Aorta (tissue), 5 donors: ENCODE measurements at regions not wholly inside any gene's neighbourhood (a gene's known extent, or its start where the extent isn't known, plus 50 kb on each side); places are given as distances from the start of the nearest gene placed in this dataset.

Experiments used
- ATAC-seq: fragments of 200-7000 bp; cut with Tn5 transposase; one replicate; pipeline ENCODE4 v1.9.1; 2022; ENCODE audit warnings: moderate library complexity; ENCODE audit not compliant: low FRiP score
- DNase-seq, 2 donors: peaks; one replicate each; pipeline ENCODE4 v3.0.0-alpha.2; 2020
- H3K27ac ChIP-seq, 2 donors: one replicate each; pipeline ENCODE4 v1.5.1; 2013; ENCODE audit warnings: low read length in 2 of 2, mild to moderate bottlenecking in 2 of 2, moderate library complexity in 2 of 2, control low read depth in 1 of 2, inconsistent platforms in 1 of 2, low read depth in 1 of 2
- H3K27me3 ChIP-seq, 2 donors: one replicate each; pipeline ENCODE4 v1.6.1; 2013; ENCODE audit warnings: control low read depth in 1 of 2, low read length in 1 of 2, mild to moderate bottlenecking in 1 of 2, moderate library complexity in 1 of 2; ENCODE audit not compliant: insufficient read depth in 2 of 2, control insufficient read depth in 1 of 2
- H3K36me3 ChIP-seq, 2 donors: one replicate each; pipeline ENCODE4 v1.6.1; 2013; ENCODE audit warnings: control low read depth in 1 of 2, low read length in 1 of 2, mild to moderate bottlenecking in 1 of 2; ENCODE audit not compliant: insufficient read depth in 2 of 2, control insufficient read depth in 1 of 2
- H3K4me1 ChIP-seq, 2 donors: one replicate each; pipeline ENCODE4 v1.6.1; 2013; ENCODE audit warnings: low read length in 2 of 2, control low read depth in 1 of 2, mild to moderate bottlenecking in 1 of 2, moderate library complexity in 1 of 2; ENCODE audit not compliant: insufficient read depth in 2 of 2, control insufficient read depth in 1 of 2
- H3K4me3 ChIP-seq, 2 donors: one replicate each; pipeline ENCODE4 v1.5.1; 2013; ENCODE audit warnings: low read length in 2 of 2, control low read depth in 1 of 2, mild to moderate bottlenecking in 1 of 2
- H3K9me3 ChIP-seq: one replicate; pipeline ENCODE4 v1.6.1; 2013; ENCODE audit warnings: mild to moderate bottlenecking, low read length; ENCODE audit not compliant: control insufficient read depth
- WGBS, 2 donors: extraction: QIAGEN DNeasy Blood & Tissue Kit; methylation state at CpG; one replicate each; pipeline ENCODE4 v1.1.7; 2013; 5-methylcytosine and 5-hydroxymethylcytosine counted together
- intact Hi-C, 2 donors: fragments of 100-400 bp; cut with DNase I; formaldehyde crosslinking; loops; one replicate each; pipeline versions ENCODE4 v1.14.2 to v1.15.0; 2022
- donor health status: healthy with polysubstance abuse.
- donor health status: Bipolar disorder and iron deficiency.
- donor health status: DM: no; HTN: no; CAD: no.
- donor health status: DM: no; HTN: no; CAD: no.
- donor health status: DM: yes; HTN: yes; CAD: no.

DNA sequence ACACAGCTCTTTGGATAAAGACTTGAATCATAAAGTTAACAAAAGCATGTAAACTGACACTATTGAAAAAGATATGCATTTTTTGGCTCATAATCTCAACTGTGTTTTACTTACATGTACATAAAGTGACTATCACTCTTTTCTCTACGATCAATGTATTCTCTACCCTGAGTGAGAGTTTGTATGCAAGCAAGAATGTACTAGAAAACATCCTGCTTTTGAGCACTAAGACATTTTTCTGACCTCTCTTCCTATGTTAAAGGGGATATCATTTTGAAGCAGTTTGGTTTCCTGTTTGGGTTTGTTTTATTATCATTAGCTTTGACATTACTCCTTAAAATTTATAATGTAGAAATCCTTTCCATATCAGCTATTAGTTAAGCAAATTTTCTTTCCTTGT lies 910.8 kb downstream of the C6orf118 start:
- Histone ChIP-seq H3K36me3 (no peaks in the 10 kb centered on the region), H3K4me3 (no peak overlapping the region), H3K27ac (no peak overlapping the region), H3K4me1 (no peaks in the 10 kb centered on the region), H3K9me3 (no peaks in the 10 kb centered on the region), H3K27me3 (no peaks in the 10 kb centered on the region)
- DNase-seq (no peak), ATAC-seq (no peak)
- intact Hi-C loops: no loop called here
- WGBS, 2 donors: 62 to 71% methylated on average over 1 of the region's 1 CpG

DNA sequence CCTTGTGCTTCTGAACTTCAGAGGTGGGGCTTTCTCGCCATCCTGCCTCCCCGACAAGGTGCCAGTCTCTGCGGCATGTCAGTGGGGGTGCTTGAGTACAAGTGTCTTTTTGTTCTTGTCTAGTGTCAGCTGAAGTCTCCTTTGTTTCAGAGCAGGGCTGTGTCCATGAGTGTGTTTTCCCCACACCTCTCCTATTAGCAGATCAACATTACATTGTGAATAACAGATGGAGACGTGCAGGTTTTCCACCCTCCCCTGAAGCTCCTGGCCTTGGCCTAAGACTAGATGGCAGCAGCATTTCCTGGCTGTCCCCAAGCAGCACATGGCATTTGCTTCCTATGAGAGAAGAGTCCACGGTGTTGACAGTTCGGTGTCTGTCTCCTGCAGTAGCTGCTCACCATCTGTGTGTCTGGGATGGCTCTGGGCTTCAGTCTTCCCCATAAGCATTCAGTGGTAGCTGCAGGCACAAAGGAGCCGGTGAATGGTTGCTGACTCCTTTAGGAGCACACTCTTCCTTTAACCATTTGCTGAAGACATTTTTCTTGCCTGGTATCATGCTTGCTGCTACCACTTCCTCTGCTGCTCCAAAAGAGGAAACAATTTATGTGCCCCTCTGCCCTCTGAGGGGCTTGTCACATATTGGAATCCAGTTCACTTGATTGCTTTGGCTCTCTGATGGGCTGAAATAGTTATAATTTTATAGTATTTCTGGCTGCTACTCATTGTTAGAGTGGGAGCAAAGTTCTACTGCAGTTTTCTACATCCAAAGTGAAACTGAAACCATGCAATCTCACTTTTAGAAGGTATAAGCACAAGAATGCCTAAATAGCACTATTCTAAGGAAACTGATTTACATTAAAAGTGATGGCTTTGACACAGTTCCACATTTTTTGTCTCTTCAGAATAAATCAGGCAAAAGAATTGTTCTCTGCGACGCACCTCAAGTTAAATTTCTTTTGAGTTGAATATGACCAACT lies 913.0 kb downstream of the C6orf118 start:
- H3K4me3 ChIP-seq: no peak overlapping the region
- ATAC-seq (no peak), DNase-seq (no peak)
- H3K27me3 ChIP-seq: no peaks in the 10 kb centered on the region
- no peaks in the 10 kb centered on the region for H3K4me1 ChIP-seq
- no peak overlapping the region for H3K27ac ChIP-seq
- WGBS, 2 donors: 78 to 81% methylated on average over 9 of the region's 9 CpGs
- intact Hi-C loops: no loop called here
- no peaks in the 10 kb centered on the region for H3K9me3 ChIP-seq
- no peaks in the 10 kb centered on the region for H3K36me3 ChIP-seq

DNA sequence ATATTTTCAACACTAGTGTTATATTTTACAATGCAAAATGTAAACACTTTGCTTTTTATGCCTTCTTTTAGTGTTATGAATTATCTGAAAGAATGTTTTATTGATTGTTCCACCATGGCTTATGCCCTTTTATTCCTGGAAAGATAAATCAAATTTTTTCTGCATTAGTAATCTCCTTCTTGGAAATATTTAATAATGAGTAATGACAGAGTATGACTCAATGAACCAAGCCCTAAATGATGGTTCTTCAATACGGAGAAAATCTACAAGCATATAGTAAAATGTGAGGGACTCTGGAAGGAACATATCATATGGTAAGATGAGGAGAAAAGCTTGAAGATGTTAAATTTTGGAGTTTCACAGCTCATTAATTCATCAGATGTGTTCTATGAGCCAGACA lies 929.6 kb downstream of the C6orf118 start:
- 16 to 38% methylated on average over 1 of the region's 1 CpG for WGBS, 2 donors
- intact Hi-C loops: no loop called here
- no peak overlapping the region for H3K27ac ChIP-seq
- H3K27me3 ChIP-seq: no peaks in the 10 kb centered on the region
- no peaks in the 10 kb centered on the region for H3K36me3 ChIP-seq
- DNase-seq: no peak
- no peak overlapping the region for H3K4me3 ChIP-seq
- no peak for ATAC-seq
- H3K9me3 ChIP-seq: peaks cover 3% of the 10 kb centered on the region
- no peaks in the 10 kb centered on the region for H3K4me1 ChIP-seq

DNA sequence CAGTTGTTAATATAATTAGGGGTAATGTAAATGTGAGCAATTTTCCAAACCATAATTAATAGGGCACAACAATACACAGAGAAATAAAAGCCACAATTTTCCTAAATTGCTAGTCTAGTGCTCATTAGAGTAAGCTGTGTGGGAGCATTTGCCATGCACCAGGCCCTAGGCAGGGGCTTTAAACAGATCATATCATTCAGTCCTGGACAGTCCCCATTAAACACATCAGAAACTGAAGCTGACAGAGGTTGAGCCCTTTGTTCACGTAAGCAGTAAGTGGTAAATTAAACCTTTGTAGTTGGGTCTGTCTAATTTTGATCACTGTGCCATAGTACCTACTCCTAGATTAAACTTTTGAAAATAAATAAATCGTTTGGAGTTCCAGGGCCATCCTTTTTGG lies 931.1 kb downstream of the C6orf118 start:
- H3K4me1 ChIP-seq: no peaks in the 10 kb centered on the region
- no peaks in the 10 kb centered on the region for H3K36me3 ChIP-seq
- no peaks in the 10 kb centered on the region for H3K27me3 ChIP-seq
- no peak overlapping the region for H3K4me3 ChIP-seq
- ATAC-seq: no peak
- H3K27ac ChIP-seq: no peak overlapping the region
- DNase-seq: no peak
- 64 to 71% methylated on average over 2 of the region's 2 CpGs for WGBS, 2 donors
- peaks cover 3% of the 10 kb centered on the region for H3K9me3 ChIP-seq
- intact Hi-C loops: no loop called here

DNA sequence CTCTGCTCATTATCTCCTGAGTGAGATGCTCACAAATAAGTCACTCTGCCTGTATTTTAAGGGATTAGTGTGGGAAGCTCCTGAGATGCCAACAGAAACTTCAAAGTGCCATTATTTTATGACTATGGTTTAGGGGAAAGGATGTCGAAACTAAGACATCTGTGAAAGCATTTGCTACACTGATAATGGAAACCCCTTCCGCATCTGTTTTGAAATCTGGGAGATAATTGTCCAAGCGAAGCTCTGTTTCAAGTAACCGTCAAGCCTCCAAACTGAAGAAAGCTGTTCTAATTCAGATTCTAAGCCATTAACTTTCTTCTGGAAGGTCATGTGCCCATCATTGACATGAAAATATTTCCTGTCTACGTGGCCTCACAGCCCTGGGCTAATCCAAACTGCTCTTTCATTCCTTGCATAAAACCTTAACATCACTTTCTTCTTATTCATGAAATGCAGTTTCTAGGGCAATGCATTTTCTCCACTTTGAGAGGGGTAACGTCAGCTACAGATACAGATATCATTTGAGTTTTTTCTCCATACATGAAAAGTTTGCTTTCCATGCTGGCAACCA lies 932.0 kb downstream of the C6orf118 start:
- Histone ChIP-seq H3K27me3 (no peaks in the 10 kb centered on the region), H3K9me3 (peaks cover 3% of the 10 kb centered on the region), H3K4me3 (no peak overlapping the region), H3K4me1 (no peaks in the 10 kb centered on the region), H3K36me3 (no peaks in the 10 kb centered on the region), H3K27ac (no peak overlapping the region)
- ATAC-seq (no peak), DNase-seq (no peak)
- intact Hi-C loops: no loop called here
- 63 to 64% methylated on average over 6 of the region's 6 CpGs for WGBS, 2 donors

DNA sequence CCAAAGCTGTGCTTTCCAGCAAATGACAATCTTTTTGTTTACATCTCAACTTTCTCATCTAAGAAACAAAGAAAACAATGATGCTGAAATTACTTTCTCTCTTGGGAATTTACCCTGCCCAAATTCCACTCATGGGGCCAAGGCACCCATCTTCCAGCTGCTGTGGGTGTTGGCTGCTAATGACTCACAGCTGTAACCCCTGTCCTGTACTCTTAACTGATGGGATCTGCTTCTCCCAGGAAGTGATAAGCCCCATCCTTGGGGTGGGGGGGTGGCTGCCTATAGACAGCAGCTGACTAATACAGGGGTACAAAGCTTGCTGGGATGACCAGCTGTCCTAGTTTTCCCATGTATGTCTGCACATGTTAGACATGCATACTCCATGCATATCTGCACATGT lies 938.6 kb downstream of the C6orf118 start:
- no peak for ATAC-seq
- DNase-seq: no peak
- intact Hi-C loops: no loop called here
- Histone ChIP-seq H3K27ac (no peak overlapping the region), H3K4me1 (no peaks in the 10 kb centered on the region), H3K9me3 (peaks cover 1% of the 10 kb centered on the region), H3K36me3 (no peaks in the 10 kb centered on the region), H3K4me3 (no peak overlapping the region), H3K27me3 (no peaks in the 10 kb centered on the region)

DNA sequence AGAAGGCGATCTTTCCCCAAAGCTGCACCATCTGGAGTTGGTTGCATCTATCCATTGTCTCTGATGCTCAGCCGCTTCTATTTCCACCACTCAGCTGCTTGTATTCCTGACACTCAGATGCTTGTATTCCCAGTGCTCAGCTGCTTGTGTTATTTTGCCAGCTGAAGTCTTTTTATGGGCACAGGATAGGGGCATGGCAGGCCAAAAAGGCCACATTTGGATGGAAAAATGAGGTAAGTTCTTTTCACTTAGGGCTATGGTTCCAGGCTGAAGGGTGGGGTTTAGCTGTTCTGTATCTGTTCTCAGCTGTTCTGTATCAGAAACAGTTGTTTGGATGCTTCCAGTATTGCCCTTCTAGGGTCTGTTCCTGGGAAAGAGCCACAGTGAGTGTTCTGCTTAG lies 944.9 kb downstream of the QKI start:
- no peak for DNase-seq
- Histone ChIP-seq H3K4me1 (no peaks in the 10 kb centered on the region), H3K27me3 (no peaks in the 10 kb centered on the region), H3K27ac (no peak overlapping the region), H3K4me3 (no peak overlapping the region), H3K9me3 (no peaks in the 10 kb centered on the region), H3K36me3 (no peaks in the 10 kb centered on the region)
- ATAC-seq: no peak
- WGBS, 2 donors: 88 to 95% methylated on average over 2 of the region's 2 CpGs
- intact Hi-C loops: no loop called here

DNA sequence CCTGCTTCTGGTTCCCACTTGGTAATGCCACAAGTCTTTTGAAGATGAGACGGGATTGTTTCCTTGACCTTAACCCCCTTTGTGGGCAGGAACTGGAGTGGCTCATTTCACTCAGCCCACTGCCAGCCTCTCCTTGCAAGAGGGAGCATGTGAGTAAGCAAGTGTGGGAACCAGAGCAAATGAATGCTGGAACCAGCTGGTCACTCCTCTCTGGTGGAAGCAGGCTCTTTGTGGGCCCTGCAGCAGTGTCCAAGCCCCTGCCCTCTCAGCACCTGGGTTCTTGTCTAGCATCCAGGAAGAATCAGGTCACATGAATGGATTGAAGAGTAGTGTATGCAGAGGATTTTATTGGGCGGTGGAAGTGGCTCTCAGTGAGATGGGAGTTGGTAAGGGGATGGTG lies 944.5 kb downstream of the QKI start:
- WGBS, 2 donors: 81 to 88% methylated on average over 2 of the region's 2 CpGs
- Histone ChIP-seq H3K27ac (no peak overlapping the region), H3K27me3 (no peaks in the 10 kb centered on the region), H3K4me3 (no peak overlapping the region), H3K36me3 (no peaks in the 10 kb centered on the region), H3K4me1 (no peaks in the 10 kb centered on the region), H3K9me3 (no peaks in the 10 kb centered on the region)
- DNase-seq (no peak), ATAC-seq (no peak)
- intact Hi-C loops: no loop called here

DNA sequence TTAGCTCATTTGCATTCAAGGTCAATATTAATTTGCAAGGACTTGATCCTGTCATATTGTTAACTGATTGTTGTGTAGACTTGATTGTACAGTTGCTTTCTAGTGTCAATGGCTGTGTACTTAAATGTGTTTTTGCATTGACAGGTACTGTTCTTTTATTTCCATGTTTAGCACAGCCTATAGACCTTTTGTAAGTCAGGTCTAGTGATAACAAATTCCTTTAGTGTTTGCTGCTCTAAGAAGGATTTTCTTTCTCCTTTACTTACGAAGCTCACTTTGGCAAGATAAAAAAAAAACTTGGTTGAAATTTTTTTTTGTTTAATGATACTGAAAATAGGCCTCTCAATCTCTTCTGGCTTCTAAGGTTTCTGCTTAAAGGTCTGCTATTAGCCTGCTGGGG lies 942.3 kb downstream of the QKI start:
- no peak for ATAC-seq
- H3K4me1 ChIP-seq: no peaks in the 10 kb centered on the region
- no peak for DNase-seq
- intact Hi-C loops: no loop called here
- no peak overlapping the region for H3K27ac ChIP-seq
- H3K36me3 ChIP-seq: no peaks in the 10 kb centered on the region
- H3K9me3 ChIP-seq: no peaks in the 10 kb centered on the region
- no peaks in the 10 kb centered on the region for H3K27me3 ChIP-seq
- no peak overlapping the region for H3K4me3 ChIP-seq
- WGBS, 2 donors: 71 to 75% methylated on average over 1 of the region's 1 CpG
